Breast epithelium (tissue), 4 donors: ENCODE measurements at regions not wholly inside any gene's neighbourhood (a gene's known extent, or its start where the extent isn't known, plus 50 kb on each side); places are given as distances from the start of the nearest gene placed in this dataset.
A peak's percentile ranks its signal among the peaks of the same experiment; 100 is the strongest.

Experiments used
- DNase-seq, 2 donors: peaks; one replicate each; pipeline ENCODE4 v3.0.0-alpha.2; 2019; ENCODE audit warnings: low spot score in 2 of 2
- H3K27ac ChIP-seq, 2 donors: fragments of 200-600 bp; sonication (generic) in 1 of 2; one replicate each; pipeline ENCODE4 v1.5.1; 2016 to 2019; ENCODE audit warnings: mild to moderate bottlenecking in 1 of 2
- H3K27me3 ChIP-seq, 2 donors: fragments of 200-600 bp; sonication (generic) in 1 of 2; one replicate each; pipeline versions ENCODE4 v1.5.1 to v1.6.0; 2017 to 2019; ENCODE audit warnings: control low read depth in 1 of 2, mild to moderate bottlenecking in 1 of 2
- H3K36me3 ChIP-seq: fragments of 200-600 bp; one replicate; pipeline ENCODE4 v1.5.1; 2019
- H3K4me1 ChIP-seq, 2 donors: fragments of 200-600 bp; sonication (generic); one replicate each; pipeline ENCODE4 v1.5.1; 2016 to 2019; ENCODE audit warnings: control low read depth in 1 of 2
- H3K4me3 ChIP-seq, 3 donors: fragments of 200-600 bp; sonication (generic); 1 replicate in 2 of 3; 2 replicates in 1 of 3; pipeline ENCODE4 v1.5.1; 2016 to 2019; ENCODE audit warnings: mild to moderate bottlenecking in 3 of 3, moderate library complexity in 2 of 3
- H3K9me3 ChIP-seq, 2 donors: fragments of 200-600 bp; sonication (generic) in 1 of 2; one replicate each; pipeline ENCODE4 v1.5.1; 2016 to 2019; ENCODE audit warnings: control low read depth in 1 of 2
- CTCF ChIP-seq, 3 donors: fragments of 450-650 bp; IDR thresholded peaks; one replicate each; pipeline ENCODE4 v1.5.1; 2016 to 2017; ENCODE audit warnings: antibody characterized with exemption in 3 of 3, mild to moderate bottlenecking in 3 of 3, moderate library complexity in 3 of 3
- POLR2A ChIP-seq: fragments of 450-650 bp; IDR thresholded peaks from one replicate; pipeline ENCODE4 v1.6.1; 2016; ENCODE audit warnings: antibody characterized with exemption, mild to moderate bottlenecking, moderate library complexity
- POLR2AphosphoS5 ChIP-seq, 3 donors: sonication (generic); formaldehyde crosslinking; IDR thresholded peaks; one replicate each; pipeline ENCODE4 v1.6.1; 2017; ENCODE audit warnings: antibody characterized with exemption in 3 of 3
- intact Hi-C: fragments of 100-400 bp; cut with DNase I; formaldehyde crosslinking; loops from one replicate; pipeline ENCODE4 v1.15.1; 2023; ENCODE audit warnings: low total_unique reads

- H3K9me3 ChIP-seq = peaks cover 6 to 7% of the 10 kb centered on the region in 2 donors
- TF ChIP-seq POLR2A (no peak), POLR2AphosphoS5 (IDR thresholded peaks at IDR 0.05) (no peak), CTCF (IDR thresholded peaks at IDR 0.05) (no peak)
- no peaks in the 10 kb centered on the region for H3K36me3 ChIP-seq
- H3K27ac ChIP-seq = no peak overlapping the region
- intact Hi-C loops = no loop called here
- no peak for DNase-seq
- no peaks in the 10 kb centered on the region for H3K4me1 ChIP-seq
- no peaks in the 10 kb centered on the region for H3K27me3 ChIP-seq
- no peak overlapping the region for H3K4me3 ChIP-seq
Observed at GRCh38 chr1:244271004-244271403, 180.7 kb downstream of the ADSS2 start.

- Histone ChIP-seq H3K36me3 (no peaks in the 10 kb centered on the region), H3K4me1 (no peaks in the 10 kb centered on the region), H3K27me3 (no peaks in the 10 kb centered on the region), H3K9me3 (peaks cover 6 to 7% of the 10 kb centered on the region in 2 donors), H3K4me3 (no peak overlapping the region), H3K27ac (no peak overlapping the region)
- intact Hi-C loops = no loop called here
- DNase-seq = no peak
- no peak for TF ChIP-seq POLR2AphosphoS5 (IDR thresholded peaks at IDR 0.05)
- TF ChIP-seq CTCF (IDR thresholded peaks at IDR 0.05) = no peak
- TF ChIP-seq POLR2A = no peak
Observed at GRCh38 chr1:244271691-244272308, 179.9 kb downstream of the ADSS2 start.

- Histone ChIP-seq H3K9me3 (peaks cover 6 to 7% of the 10 kb centered on the region in 2 donors), H3K27me3 (no peaks in the 10 kb centered on the region), H3K27ac (peak overlapping the region; percentile 7 to 50), H3K4me3 (no peak overlapping the region), H3K4me1 (no peaks in the 10 kb centered on the region), H3K36me3 (no peaks in the 10 kb centered on the region)
- intact Hi-C loops = no loop called here
- peak; percentile 64 to 70 for DNase-seq
- TF ChIP-seq CTCF (IDR thresholded peaks at IDR 0.05) = peak; percentile 82 to 98 (median 98)
- peak in 2 of 3 donors; percentile 31 to 52 for TF ChIP-seq POLR2AphosphoS5 (IDR thresholded peaks at IDR 0.05)
- no peak for TF ChIP-seq POLR2A
Observed at GRCh38 chr1:244272471-244273261, 179.0 kb downstream of the ADSS2 start.

- peak overlapping the region in 2 of 3 donors; percentile 3 to 26 for H3K4me3 ChIP-seq
- DNase-seq = no peak
- peak overlapping the region; percentile 32 to 54 for H3K27ac ChIP-seq
Observed at GRCh38 chr1:244273262-244273844, 178.4 kb downstream of the ADSS2 start.

More at GRCh38 chr1:244273262-244273844, 178.4 kb downstream of the ADSS2 start:
- TF ChIP-seq POLR2AphosphoS5 (IDR thresholded peaks at IDR 0.05) (no peak), CTCF (IDR thresholded peaks at IDR 0.05) (no peak), POLR2A (no peak)
- Histone ChIP-seq H3K4me1 (no peaks in the 10 kb centered on the region), H3K9me3 (peaks cover 6 to 7% of the 10 kb centered on the region in 2 donors), H3K27me3 (no peaks in the 10 kb centered on the region), H3K36me3 (no peaks in the 10 kb centered on the region)
- intact Hi-C loops = no loop called here
